OCI-LY7 (cell line): ENCODE measurements at regions not wholly inside any gene's neighbourhood (a gene's known extent, or its start where the extent isn't known, plus 50 kb on each side); places are given as distances from the start of the nearest gene placed in this dataset.

Experiments used
- CTCF ChIP-seq: fragments of 200-600 bp; sonication (generic); conservative IDR thresholded peaks from 2 replicates; pipeline ENCODE4 v1.5.1; 2014; ENCODE audit warnings: mild to moderate bottlenecking, antibody characterized with exemption, low read length, moderate library complexity, mixed read lengths
- EZH2phosphoT487 ChIP-seq: fragments of 200-600 bp; sonication (generic); IDR thresholded peaks from 2 replicates; pipeline ENCODE4 v1.6.1; 2018; ENCODE audit warnings: low read depth, borderline replicate concordance, mild to moderate bottlenecking, mixed run types, antibody characterized with exemption, low read length, moderate library complexity, mixed read lengths

DNA sequence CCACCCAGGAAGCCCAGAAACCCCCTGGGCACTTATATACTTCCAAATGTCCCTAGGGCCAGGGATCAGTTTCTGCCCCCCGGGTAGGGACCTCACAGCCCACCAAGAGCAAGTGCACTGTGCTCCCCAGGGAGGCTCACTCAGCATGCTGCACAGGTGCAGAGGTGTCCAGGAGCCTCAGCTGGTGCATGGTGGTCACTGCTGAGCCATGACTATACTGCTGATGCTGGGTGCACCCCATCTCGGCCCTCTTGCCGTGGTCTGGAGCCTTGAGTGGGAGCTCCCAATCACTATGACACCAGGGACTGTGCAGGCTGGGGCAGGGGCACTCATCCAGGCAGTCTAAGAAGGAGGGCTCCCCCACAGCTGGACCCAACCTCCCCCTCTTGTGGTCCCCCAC is 617.8 kb upstream of the RAB6C start:
- no peak for TF ChIP-seq CTCF
- no peak for TF ChIP-seq EZH2phosphoT487
